Stimulated activated CD4-positive, alpha-beta T cell treated with anti-CD3 and anti-CD28 coated beads, Interleukin-4, amount 100 ng/mL, for 4 hours (primary cell): ENCODE measurements at regions not wholly inside any gene's neighbourhood (a gene's known extent, or its start where the extent isn't known, plus 50 kb on each side); places are given as distances from the start of the nearest gene placed in this dataset.
"Not testable (repeated sequence)": the region's sequence is repeated elsewhere in the genome, so short reads cannot be mapped to it uniquely, and the experiment has no call there.

Source experiments
- DNase-seq, 2 experiments: peaks; one replicate each; pipeline ENCODE4 v3.0.0-alpha.2; 2020

DNA sequence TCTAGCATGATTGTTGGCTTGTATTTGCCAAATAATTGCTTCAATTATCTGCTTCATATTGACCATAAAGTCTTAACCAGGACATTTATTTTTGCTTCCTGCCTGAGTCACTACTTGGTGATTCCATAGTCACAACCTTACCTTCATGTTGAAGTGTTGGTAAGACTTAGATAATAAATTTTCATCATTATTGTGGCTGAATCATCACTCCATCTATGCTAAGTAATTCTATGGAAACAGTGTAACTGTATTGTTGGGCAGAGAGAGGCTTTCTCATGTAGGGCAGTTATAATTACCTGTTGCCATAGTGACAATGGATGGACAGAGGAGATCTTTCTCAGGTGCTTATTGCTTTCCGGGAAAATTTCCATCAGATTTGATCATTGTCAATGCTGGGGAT, 330.7 kb upstream of the LRRC3B start:
- no peak for DNase-seq

DNA sequence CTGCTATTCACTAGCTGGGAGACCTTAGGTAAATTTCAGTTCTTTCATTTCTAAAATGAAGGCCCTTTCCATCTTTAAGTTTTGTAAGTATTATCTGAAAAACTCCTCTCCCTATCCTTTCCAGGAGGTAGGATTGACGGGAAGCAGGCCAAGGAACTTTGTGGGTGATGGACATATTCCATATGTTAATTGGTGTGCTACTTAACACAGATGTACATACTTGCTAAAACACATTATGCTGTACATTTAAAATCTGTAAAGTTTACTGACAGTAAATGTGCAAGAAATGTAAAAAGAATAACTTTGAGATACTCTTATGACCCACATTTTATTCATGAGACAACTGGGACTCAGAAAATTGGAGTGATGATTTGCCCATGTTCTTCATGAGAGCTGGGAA, 329.8 kb upstream of the LRRC3B start:
- DNase-seq: no peak

DNA sequence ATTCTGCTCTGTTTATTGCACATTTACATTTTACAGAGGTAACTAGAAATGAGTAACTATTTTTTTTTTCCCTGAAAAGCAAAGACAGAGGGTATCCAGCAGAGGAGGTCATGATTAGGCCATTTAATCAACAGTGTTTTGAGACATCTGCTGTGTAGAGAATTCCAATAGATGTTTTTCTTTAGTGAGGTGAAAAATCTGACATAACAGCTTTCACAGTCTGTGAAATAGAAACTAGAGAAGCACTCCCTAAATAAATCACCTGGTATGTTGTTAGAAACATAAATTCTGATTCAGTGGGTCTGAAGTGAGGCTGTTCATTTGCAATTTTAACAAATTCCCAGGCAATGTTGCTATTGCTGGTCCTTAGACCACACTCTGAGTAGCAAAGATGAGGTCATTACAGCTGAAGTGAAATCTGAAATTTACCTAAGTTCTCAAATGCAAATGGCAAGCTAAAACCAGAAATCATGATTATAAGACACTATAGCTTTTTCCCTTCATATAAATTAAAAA, 329.2 kb upstream of the LRRC3B start:
- no peak for DNase-seq

DNA sequence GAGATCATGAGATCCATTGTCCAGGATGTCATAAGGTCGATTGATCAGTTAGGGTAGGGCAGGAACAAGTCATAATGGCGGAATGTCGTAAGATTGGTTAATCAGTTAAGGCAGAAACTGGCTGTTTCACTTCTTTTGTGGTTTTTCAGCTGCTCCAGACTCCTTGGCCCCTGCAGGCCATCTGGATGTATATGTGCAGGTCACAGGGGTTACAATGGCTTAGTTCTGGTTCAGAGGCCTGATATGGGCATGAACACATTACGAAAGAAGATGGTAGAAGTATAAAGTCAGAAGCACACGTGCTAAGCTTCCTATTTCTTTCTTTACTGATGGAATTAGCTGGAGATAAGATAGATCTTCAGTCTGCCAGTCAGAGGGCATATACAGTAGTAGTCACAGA, 315.4 kb upstream of the LRRC3B start:
- no peak for DNase-seq

DNA sequence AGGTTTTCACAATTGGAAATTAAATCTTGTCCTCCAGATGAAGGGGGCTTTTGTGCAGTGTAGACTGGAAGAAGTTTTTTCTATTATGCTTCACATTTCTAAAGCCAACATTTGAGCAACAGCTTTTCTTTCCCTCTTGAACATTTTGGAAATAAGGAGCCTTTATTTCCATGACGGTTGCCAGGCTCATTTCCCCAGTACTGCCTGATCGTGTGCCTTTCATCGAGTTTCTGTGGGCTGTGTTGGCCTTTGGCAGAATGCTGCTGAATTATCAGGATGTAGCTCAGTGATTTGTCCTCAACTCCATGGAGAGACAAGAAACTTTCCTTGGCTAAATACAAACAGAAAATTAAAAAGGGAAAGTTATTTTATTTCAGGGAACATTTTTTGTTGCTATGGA, 314.8 kb upstream of the LRRC3B start:
- no peak for DNase-seq

DNA sequence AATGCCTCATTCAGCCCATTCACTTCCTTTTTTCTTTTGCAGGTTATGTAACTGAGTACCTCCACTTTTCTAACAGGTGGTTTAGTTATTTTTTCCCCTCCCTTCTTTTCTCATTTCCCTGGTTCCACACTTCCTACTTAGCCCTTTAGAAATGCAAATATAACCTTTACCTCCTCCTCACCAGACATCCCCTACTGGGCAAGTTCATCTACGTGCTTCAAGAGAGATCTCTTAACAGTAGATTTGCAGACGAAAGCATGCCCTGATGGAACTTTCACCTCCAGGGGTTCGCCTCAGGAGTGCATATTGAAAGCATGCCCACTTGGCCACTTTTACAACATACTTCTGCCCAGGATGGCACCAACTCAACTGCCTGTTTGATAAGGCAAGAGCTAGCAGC, 314.1 kb upstream of the LRRC3B start:
- DNase-seq: no peak

DNA sequence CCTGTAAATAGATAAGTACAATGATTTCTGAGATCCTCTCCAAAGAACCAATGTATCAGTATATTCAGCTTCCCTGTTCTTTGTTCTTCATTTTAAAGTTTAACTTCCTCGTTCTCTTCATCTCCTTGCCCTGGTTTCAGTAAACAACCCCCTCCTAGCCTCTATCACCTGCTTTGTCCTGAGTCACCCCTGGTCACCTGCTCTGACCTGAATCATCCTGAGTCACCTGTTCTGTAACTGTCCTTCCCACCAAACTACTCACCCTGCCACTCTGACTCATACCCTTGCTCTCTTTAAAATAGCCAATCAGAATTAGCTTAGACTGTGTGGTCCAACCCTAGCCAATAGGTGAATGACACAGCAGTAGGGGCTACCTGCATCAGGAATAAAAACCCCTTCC, 313.0 kb upstream of the LRRC3B start:
- not testable (repeated sequence) for DNase-seq

DNA sequence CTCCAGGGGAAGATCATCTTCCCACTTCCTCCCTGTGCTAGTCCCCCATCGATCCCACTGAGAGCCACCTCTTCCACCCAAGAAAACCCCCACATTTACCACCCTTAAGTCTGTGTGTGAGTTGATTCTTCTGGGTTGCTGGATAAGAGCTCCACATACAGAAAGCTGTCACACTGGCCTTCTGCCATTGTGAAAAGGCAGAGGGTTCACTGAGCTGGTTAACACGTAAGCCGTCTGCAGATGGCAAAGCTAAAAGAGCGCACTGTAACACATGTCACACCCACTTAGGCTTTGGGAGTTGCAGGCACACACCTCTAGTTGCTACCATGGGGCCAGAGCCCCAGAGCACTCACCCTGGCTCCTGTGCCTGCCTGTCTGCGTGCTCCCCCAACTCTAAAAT, 309.8 kb upstream of the LRRC3B start:
- no peak for DNase-seq

DNA sequence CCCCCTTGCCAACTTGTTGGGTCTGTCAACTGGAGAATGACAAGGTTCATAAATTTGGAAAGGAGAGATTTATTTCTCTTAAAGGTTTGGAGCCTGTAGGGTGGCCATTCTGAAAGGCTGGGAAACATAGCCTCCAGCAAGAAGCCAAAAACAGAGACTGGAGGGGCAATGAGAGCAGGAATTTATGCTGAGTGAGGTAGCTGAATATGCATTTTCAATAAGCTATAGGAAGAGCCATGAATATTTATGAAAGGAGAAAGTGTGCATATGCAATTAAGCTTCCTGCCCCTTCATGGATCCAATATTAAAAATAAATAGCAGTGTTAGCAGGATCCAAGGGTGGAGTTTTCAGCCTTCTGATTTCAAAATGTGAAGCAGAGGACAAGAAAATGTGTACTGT, 306.1 kb upstream of the LRRC3B start:
- no peak for DNase-seq

DNA sequence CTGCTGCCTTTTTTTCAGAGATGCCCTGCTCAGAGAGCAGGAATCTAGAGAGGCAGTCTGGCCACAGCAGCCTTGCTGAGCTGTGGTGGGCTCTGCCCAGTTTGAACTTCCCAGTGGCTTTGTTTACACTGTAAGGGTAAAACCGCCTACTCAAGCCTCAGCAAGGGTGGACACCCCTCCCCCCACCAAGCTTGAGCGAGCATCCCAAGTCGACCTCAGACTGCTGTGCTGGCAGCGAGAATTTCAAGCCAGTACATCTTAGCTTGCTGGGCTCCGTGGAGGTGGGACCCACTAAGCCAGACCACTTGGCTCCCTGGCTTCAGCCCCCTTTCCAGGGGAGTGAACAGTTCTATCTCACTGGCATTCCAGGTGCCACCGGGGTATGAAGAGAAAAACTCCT, 298.8 kb upstream of the LRRC3B start:
- not testable (repeated sequence) for DNase-seq

DNA sequence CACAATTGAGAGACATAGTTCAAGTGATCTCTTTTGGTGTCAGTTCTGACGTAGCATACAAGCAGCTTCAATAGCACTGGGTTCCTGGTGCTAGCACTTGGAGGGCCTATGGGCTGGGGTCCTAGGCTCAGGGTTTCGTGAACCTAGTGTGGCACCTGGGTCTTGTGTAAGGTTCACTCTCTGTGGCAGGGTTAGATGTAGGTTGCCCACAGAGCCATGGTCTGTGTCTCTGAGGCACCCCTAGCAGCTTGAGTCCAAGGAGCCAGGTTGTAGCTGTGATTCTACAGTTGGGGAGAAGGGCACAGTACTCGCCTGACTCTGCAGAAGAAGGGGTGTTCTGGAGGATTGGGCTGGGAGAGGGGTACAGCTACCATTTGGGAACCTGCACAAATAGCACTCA, 282.6 kb upstream of the LRRC3B start:
- DNase-seq: no peak

DNA sequence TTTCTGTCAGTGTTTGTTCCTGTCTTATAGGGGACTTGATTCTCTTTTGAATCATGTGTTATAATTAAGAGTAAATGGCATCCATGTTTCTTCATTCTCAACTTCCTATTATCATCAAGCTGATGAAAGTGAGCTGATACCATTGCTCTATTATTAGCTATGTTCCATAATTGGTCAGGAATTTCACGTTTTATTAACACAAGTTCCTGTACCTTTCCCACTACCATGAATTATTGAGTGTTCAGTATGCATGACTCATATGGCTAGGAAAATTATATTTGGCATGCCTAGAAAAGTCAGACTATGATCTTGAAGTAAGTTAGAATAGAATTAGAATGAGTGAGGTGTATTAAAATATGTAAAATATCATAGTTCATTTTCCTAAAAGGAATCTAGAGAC, 278.9 kb upstream of the LRRC3B start:
- DNase-seq: no peak

DNA sequence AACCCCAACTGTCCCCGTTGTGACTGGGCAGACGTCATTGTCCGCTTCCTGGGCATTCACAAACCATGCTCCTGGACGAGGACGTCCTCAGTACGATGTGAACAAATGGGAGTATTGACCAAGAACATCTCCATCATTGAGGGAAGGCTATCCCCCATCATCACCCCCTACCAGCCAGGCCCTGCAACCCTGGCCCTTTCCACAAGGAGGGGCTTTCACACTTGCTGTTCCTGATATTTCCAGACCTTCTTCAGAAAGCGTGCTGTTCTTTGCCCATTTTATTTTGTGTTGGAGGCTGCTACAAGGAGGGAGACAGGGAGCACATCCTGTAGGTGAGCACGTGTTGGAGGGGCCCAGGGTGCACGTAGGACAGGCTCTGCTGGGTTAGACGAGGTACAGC, 277.0 kb upstream of the LRRC3B start:
- no peak for DNase-seq

DNA sequence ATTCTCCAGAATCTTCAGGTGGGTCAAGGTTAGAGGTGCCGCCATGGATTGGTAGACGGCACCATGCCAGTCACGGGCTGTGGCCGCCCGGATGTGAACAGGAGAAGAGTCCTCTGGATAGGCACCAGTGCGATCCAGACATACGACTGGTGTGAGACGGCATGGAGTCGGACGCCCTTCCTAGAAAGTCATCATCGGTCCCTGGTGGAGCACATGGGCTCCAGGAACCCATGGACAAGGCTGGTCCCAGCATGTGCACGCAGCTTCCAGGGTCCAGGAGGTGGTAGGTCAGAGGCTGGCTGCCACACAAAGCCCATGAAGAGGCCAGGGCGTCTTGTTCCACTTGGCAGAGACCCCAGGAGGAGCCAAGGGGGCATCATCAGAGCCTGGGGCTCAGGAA, 276.1 kb upstream of the LRRC3B start:
- no peak for DNase-seq

DNA sequence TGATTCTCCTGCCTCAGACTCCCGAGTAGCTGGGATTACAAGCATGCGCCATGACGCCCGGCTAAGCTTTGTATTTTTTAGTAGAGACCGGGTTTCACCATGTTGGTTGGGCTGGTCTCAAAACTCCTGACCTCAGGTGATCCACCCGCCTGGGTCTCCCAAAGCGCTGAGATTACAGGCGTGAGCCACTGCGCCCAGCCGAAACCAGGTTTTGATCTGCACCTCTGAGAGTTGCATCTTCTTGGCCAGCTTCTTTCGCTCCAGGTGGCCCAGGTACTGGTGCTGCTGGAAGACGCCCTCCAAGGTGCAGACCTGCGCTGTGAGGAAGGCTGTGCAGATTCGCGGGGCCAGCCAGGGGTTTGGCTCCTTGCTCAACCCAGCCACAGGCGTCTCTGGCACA, 275.4 kb upstream of the LRRC3B start:
- no peak for DNase-seq

DNA sequence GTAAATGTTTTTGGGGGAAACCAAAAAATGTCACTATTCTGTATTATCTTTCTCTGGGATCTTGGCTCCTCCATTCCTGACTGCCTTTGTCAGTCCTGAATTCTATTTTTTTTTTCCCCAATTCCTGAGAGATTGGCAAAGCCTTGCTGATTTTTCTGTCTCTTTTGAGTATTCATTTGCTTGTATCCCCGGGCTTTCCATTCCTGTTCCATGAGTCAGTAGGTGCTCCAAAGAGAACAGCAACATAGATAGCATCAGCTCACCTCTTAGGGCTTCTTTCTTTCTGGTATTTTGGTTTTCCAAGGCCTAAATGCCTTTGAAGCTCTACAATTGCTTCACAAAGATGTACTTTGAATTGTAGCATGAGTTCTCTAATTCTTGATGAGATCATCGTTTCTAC, 271.7 kb upstream of the LRRC3B start:
- no peak for DNase-seq

DNA sequence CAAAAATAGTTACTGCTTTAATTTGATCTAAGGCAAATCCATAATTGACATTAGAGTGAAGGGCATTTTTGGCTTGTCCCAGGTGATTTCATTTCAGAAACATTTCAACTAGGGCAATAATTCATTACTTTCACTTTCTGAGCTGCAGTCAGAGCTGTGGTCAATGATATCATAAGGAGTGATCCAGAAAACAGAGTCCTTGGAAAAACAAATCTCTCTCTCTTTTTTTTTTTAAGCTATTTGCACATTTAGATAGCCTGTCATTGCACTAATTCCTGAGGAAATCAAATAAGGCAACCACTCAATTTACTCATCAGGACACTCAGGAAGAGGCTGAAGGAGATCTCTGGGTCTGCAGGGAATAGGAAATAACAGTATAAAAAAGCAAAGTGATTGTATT, 269.5 kb upstream of the LRRC3B start:
- DNase-seq: no peak

DNA sequence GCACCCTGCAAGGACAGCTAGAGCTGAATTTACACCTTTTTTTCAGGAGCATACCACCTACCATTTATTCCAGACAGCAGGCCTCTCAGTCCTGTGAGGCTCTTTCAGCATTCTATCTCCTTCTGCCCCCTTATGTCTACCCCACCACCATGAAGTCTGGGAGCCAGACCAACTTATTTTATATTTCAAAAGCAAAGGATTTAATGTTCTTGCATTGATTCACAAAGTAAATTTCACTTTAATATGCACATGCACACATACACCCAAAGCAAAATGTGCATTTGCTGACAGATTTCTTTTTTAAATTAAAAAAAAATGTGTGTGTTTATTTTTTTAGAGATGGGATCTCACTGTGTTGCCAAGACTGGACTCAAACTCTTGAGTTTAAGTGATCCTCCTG, 264.2 kb upstream of the LRRC3B start:
- no peak for DNase-seq

DNA sequence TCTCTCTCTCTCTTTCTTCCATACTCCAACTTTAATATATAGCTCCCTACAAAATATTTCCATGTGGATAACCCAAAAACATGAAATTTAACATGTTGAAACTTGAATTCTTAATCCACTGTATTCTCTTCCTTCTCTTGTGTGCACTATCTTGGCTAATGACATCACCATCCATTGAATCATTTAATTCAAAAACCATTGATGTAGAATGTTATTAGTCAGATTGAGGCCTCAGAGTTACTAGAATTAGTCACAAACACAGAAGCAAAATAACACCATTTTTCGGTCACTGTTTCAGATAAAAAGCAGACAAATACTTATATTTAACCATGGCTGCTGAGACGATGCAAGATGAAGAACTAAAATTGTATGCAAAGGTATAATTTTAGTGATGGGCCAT, 256.9 kb upstream of the LRRC3B start:
- DNase-seq: no peak

DNA sequence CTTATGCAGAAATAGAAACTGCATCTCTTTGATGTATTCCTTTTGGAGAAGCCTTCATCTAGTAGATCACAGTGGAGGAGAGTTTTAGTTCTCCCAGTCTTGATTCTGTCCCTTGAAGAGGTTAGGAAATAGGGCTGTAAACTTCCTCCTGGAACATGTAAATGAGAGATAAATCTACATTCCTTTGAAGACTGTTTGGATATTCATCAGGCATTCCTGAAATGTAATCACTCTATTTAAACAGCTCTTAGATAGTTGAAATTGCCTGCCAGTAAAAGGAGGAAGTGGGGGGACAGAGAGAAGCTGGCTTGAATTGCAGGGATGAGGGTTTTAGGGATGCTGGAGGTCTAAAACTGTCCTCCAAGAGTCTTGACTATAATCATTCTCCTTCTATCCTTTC, 254.3 kb upstream of the LRRC3B start:
- DNase-seq: no peak

DNA sequence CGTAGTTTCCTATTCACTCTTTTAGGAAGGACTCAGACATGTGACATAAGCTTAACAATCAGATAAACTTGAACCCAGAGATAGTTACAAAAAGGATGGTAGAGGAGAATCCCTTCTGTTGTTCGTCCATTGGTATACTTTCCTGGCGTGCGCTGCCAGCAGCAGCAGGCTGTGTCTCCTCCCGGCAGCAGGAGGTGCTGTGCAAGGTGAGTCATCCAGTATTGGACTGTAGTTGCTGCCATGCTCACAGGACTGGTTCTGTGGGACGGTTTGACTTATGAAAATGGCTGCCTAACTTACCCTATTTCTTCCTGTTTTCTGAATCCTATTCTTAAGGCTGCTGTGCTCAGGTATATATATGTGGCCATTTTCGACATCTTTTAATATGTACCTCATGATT, 253.4 kb upstream of the LRRC3B start:
- no peak for DNase-seq

DNA sequence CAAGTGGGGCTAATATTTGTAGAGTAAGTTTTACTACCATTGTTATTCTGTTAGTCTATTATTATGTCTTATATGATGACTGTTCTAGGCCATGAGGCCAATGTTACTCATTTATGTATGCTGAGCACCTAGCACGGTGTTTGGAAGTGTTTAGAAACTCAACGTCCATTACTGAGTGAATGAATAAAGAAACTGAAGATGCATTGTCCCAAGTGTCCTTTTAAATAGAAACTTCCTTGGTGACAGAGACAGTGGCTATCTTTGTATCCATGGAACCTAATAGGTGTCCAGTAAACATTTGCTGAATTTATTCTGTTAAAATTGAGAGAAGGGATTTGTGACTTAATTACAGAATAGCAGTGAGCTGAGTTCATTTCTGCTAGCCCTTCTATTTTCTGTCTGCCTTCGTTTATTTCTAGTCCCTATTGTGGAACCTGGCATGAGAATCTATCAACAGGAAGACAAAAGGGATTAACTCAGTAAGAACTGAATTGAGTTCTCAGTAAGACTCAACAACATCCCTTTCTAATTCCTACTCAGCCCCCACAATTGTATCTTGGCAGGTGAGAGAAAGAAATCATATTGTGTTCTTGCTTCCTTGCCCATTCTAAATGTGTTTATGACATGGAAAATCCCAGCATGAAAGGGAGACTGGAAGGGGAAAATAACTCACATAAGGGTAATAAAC, 246.6 kb upstream of the LRRC3B start:
- no peak for DNase-seq

DNA sequence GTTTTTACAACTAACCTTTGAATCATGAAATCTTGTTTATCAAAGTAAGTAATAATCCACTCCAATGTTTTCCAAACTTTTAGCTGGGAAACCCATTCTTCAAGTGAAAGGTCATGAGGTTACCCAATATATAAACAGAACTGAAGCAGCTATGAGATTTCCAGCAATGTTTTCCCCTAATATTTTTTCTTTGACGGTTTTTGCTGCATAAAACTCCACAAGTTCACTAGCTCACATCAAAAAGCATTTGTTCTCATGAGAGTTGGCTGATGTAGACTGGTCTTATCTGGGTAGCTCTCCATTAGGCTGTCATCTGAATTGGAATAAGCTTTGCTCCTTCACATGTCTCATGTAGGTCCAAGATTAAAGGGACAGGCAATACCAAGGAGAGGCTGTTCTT, 241.2 kb upstream of the LRRC3B start:
- no peak for DNase-seq

DNA sequence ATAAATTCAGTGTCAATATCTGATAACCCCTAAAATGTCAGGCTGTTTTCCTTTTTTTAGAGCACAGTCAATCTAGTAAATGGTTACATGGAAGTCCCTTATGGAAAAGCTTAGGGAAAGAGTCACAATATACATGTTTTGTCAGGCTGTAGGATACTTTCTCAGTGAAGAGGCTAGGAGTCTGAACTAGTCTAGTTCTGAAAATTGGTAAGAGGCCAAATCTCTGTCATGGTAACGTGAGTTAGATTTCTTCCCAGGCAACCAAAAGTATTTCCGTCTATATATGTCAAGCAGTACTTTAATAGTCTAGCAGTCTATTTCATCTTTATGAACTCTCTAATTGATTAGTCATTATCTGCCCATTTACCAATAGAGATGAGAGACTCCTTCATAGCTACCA, 215.9 kb upstream of the LRRC3B start:
- DNase-seq: no peak

DNA sequence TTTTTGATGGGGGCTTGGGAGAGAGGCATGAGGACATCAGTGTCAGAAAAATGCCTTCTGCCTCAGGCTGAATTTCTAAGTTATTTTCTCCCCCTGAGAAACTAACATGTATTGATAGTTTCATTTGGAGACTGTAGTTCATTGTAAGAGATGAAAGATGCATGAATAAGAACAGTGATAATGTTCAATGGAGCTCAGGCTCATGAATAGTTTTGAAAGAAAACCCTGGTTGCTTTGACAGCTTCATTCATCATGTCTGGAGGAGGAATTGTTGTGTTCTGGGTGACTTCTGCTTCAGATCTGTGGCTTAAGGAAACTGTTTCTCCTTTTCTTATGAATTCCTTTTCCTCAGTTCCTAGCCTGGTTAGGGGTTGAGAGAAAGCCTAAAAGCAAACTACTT, 204.0 kb upstream of the LRRC3B start:
- DNase-seq: no peak

DNA sequence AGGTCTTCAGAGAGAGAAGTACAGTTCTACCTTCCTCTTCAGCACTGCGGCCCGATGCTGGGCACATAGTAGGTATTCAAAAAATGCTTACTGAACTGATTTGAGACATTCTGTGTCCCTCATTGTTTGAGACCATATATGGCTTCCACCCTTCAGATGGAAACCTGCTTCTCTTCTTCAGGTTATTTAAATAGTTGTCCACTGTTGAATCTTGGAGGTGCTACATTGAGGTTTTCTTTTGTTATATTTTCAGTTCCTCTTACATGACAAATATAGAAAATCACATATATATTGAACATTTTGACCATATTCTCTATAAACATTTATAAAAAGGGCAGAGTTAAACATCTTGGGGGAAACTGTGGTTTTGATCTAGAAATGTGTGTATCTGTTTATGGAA, 200.2 kb upstream of the LRRC3B start:
- no peak for DNase-seq
